Stimulated activated CD8-positive, alpha-beta memory T cell treated with anti-CD3 and anti-CD28 coated beads, Interleukin-4, amount 100 ng/mL, for 4 hours (primary cell): ENCODE measurements at regions not wholly inside any gene's neighbourhood (a gene's known extent, or its start where the extent isn't known, plus 50 kb on each side); places are given as distances from the start of the nearest gene placed in this dataset.

Source experiments
- DNase-seq, 2 donors: peaks; one replicate each; pipeline ENCODE4 v3.0.0-alpha.2; 2020; ENCODE audit warnings: low read depth in 2 of 2, low spot score in 1 of 2

- no peak for DNase-seq
These were observed 50.0 kb upstream of the TRPM1 start for GRCh38 chr15:31151301-31152233.

DNA sequence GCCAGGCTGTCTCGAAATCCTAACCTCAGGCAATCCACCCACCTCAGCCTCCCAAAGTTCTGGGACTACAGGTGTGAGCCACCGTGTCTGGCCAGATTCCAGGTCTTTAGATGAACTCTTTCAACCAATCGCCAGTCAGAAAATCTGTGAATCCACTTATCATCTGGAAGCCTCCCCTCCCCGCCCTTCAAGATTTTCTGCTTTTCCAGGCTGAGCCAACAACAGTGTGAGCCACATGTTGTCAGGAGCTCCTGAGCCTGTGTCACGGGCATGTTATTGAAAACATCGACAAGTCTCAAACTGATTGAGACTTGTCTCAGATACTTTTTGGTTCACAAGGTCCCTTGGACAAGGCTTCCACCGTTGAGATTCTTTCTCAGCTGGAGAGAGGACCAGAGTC, 52.0 kb upstream of the TRPM1 start:
- no peak for DNase-seq

GRCh38 chr15:31155151-31155550, 53.6 kb upstream of the TRPM1 start:
- DNase-seq: no peak

- DNase-seq: no peak
These were observed 54.7 kb upstream of the TRPM1 start for GRCh38 chr15:31156226-31156625.

DNA sequence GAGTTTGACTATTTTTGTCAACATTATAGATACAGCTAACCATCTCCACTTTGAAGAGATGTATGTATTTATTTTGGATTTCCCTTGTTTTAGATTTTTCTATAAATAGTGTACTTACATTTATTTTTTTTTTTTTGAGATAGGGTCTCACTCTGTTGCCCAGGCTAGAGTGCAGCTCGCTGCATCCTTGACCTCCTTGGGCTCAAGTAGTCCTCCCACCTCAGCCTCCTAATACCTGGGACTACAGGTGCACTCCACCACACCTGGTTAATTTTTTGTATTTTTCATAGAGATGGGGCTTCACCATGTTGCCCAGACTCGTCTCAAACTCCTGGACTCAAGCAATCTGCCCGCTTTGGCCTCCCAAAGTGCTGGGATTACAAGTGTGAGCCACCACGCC, 55.3 kb upstream of the TRPM1 start:
- no peak for DNase-seq

GRCh38 chr15:31157644-31158069, 56.1 kb upstream of the TRPM1 start:
- DNase-seq: no peak

- DNase-seq: no peak
These were observed 57.5 kb upstream of the TRPM1 start for GRCh38 chr15:31158858-31159569.

- no peak for DNase-seq
These were observed 58.3 kb upstream of the TRPM1 start for GRCh38 chr15:31159837-31160236.

DNA sequence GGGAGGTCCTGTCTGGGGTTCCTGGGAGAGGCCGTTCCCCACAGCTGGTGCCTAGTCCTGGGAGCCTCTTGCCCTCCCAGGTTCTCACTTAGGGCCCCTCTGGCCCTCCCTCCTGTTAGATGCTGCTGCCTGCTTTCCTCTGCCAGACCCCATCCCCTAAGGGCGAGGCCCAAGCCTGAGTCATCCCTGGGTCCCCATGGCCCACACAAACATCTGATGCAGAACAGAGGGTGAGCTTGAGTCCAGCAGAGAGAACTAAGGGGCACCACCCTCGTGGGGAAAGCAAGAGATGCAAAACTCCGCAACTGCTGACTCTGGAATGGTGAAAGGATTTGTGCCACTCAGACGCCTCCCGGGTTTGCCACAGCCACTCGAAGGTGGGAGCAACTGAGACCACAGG, 58.8 kb upstream of the TRPM1 start:
- DNase-seq: no peak

DNA sequence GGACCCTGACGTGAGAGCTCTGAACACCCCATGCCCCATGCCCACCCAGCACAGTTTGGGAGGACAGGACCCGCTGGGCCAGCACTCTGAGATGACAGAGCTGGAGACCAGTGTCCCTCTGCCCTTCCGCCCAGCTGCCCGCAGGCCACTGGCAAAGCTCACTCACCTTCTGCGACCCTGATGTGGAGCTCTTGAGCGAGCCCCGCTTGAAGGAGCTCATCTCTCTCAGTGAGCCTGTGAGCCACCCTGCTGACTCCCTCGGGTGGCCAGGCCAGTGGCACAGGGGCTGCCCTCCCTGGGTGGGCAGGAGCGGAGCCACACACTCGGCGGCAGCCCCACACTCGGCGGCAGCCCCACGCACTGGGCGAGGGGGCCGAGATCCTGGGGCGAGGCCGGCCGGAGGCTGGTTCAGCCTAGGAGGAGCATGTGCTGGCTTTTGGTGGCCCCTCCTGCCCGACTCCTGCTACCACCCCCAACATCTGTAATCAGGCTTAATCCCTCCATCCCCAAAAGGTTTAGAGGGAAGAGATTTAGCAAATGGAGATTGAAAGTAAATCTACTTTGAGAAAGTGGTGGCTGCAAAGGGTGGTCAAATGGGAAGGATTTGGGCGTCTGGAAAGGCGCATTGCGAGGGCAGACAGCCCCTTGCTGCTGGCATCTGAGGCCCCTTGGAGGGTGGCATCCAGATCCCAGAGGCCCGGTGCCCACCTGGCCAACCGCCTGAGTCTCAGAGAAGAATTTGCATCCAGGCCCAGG, 59.4 kb upstream of the TRPM1 start:
- DNase-seq: no peak

- DNase-seq: no peak
These were observed 60.4 kb upstream of the TRPM1 start for GRCh38 chr15:31161951-31162350.

DNA sequence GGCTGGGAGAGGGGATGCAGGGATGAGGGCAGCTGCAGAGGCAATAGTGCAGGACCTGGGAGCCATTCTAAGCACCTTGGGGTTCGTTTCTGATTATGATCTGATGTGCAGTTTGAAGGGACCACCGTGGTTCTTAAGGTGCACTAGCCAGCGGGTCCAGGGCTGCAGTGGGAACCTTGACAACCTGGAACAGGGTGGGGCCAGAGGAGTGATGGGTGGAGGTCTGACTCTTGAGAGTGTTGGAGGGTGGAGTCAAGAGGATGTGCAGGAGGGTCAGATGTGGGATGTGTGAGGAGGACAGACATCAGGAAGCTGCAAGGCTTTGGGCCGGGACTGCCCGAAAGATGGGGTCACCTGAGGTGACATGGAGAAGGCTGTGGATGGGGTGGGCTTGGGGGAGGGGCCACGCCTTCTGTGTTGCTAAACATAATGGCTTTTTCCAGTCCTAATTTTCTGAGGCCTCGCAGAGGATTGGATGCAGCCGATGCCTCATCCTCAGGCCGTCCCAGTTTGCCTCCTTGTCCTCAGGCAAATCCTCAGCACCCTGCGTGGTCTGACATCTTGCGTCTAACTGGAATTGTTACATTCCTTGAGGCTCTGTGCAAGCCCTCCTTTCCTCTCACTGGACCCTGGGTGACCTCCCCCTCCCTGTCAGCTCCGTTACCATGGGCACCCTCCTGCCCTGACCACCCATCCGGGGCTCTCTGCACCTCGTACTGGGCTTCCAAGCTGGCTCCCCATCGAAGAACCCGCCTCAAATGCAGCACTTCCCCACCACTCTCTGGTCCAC, 61.4 kb upstream of the TRPM1 start:
- no peak for DNase-seq

- DNase-seq: no peak
These were observed 62.4 kb upstream of the TRPM1 start for GRCh38 chr15:31163769-31164572.

DNA sequence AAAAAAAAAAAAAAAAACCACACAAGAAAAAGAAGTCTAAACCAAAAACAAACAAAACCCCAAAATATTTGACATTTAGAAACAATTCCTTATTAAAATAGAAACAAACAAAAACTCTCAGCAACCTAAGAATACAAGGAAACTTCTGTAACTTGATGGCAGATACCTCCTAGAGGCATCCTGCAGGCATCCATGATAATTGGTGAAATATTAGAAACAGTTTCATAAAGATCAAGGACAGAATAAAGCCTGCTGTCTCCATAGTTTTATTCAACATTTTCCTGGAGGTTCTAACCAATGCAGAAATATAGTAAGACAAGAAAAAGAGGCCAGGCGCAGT, 63.0 kb upstream of the TRPM1 start:
- no peak for DNase-seq

DNA sequence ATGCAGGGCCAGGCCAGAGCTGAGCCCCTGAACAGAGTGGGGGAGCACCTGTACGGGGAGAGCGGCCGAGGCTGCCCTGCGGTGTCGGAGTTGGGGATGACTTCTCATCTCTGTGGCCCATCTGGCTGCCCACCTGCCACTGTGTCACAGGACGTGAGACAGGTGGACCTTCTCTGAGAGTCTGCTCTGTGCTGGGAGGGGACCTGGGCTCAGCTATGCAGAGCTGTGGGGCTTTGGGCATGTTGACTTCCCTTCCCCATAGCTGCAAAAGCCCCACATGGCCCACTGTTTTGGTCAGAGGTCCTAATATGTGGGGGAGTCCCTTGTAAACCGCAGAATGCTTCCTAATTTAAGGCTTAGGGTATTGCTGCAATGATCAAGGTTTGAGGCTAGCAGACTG, 68.0 kb upstream of the TRPM1 start:
- no peak for DNase-seq

DNA sequence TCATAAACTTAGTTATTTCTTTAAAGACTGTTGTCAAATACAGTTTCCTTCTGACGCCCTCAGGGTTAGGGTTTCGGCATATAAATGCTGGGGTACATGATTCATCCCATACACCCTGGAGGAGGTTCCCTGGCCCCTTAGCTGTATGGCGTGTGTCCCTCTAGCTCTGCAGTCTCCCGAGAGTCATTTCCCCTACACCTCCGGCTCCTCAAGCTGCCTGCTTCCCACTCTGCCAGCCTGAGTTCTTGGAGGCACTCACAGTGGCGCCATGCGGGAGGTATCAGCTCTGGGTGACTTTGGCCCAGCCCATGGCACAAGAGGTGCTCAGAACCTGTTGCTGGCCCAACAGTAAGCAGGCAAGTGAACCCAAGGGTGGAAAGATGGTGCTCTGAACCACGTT, 70.2 kb upstream of the TRPM1 start:
- DNase-seq: no peak

DNA sequence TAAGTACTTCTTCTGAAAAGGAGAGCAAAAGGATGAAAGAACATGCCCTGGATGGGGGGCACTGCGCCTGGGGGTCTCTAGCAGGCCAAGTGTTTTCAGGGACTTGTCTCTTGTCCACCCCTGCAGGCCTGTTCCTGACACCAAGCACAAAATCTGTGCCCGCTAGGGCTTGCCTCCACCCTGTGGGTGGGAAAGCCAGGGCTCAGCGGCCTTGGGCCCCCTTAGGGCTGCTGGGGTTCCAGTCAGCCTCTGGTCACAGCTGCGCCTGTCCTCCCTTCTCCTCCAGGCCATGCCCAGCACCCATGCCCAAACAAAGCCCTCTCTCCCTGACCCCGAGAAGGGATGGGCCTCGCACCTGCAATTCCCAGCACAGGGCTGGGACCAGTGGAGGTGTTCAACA, 71.1 kb upstream of the TRPM1 start:
- DNase-seq: no peak

GRCh38 chr15:31173790-31174450, 72.4 kb upstream of the TRPM1 start:
- no peak for DNase-seq

DNA sequence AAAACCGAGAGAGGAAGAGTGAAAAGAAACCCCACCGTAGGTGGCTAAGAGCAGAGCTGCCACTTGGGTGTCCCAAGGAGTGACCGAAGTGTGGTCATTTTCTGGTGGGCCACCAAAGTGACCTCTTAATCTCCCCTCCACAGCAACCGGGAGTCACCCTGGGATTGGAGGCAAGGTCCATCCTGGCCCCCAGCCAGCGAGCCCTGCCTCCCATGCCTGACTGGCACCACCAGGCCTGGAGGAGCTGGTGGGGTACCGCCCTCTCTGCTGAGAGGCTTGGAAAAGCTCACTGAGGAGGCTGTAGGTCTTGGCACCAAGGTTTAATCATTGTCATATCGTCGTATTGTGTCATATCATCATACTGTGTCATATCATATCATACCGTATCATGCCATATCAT, 74.0 kb upstream of the TRPM1 start:
- no peak for DNase-seq

DNA sequence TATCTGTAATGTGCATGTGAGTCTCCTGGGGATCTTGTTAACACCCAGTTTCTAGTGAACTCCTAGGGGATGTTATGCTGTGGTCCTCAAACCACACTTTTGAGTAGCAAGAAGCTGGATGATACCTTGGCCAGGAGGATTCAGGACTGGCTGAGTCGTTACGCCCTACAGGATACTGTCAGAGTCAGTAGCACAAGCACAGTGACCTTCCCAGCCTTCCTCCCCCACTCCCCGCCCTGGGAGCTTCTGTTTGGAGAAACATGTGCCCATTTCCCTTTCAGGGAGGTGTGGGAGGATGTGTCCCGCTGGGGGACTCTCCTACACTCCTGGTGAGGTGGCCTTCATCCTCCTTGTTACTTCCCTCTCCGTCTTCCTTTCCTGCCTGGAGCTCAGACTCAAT, 76.4 kb upstream of the TRPM1 start:
- DNase-seq: no peak
